T-helper 1 cell (primary cell): ENCODE measurements at regions not wholly inside any gene's neighbourhood (a gene's known extent, or its start where the extent isn't known, plus 50 kb on each side); places are given as distances from the start of the nearest gene placed in this dataset.

Experiments
- DNase-seq, 5 donors: peaks; one replicate each; pipeline ENCODE4 v3.0.0-alpha.2; 2012 to 2020

DNA sequence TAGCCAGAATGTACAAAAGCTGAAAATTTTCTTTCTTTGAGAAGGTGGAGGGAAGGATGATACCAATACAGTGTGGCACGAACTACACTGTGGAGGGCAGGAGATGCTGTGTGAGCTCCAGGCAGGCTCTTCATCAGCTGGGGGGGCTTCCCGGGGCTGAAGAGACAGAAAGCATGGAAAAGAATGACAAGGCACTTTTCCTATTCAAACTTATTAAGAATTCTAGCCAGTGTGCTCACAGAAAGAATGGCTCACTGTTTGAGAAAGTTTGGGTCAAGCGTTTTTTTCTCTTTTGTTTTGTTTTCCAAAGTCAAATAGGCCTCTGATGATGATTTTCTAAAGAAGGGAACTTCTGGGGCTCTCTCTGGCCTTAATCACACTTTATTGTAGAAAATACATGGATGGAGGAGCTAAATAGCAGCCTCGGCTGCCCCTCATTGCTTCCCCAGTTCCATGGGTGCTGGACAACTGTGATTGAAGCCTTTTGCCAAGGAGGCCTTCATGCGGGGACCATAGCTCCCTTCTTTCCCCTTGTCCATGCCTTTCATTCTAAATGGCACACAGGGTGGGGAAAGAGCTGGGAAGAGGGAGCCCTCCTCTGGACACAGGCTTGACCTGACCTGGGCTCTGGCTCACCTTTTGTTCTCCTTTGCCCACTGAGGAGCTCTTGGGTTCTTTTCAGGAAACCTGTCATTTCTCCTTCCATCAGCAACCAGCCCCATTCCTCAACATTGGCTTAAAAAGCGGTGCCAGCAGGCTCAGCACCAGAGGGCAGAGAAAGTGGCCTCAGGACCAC lies 130.6 kb downstream of the TDRD15 start:
- no peak for DNase-seq

DNA sequence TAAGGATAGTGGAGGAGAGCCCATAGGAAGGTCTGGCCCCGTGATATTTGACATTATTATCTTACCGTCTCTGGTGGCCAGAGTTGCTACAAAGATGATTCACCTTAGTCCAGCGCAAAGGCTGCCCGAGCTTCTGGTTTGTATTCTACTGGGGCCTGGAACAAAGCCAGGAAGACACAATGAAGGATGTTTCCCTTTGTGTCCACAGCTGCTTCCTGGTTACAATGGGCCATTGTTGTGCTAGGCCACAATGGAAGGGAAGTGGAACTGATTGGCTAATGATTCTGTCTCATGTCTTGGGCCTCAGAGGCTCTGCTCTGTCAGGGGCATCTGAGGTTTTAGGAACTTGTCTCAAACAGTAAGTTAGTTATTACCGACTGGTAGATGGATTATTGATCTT lies 132.2 kb downstream of the TDRD15 start:
- DNase-seq: no peak

DNA sequence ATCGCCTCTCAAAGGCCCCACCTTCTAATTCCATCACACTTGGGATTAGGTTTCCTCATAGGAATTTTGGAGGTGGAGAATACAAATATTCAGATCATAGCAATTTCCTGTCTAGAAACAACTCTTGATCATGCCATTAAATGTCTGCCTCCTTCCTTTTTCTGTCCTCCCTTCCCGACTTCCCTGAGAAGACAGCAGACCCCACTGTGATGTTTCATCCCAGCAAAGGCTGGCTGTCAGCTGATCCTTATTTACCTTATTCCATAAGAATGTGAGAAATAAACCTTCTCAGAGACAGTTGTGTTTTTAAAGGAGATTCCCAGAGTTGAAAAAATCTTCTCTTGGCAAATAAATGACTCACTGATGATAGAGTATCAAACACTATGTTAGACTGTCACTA lies 133.9 kb downstream of the TDRD15 start:
- DNase-seq: no peak

DNA sequence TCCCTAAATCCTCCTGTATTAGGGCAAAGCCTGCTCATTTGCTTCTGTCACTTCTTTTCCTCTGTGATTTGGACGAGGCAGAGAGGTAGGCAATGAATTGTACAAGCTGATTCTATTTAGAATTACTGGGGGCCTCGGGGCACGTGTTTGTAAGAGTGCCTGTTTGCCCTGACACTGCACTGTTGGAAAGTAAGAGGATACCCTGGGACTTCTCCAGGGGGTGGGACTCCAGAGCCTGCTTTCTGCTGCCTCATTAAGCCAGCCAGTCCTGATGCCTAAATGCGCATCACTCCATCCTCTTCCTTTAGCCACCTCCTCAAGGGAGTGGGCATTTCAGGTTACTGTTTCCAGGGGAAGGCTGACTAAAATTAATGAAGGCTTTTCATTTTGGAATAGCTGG lies 134.3 kb downstream of the TDRD15 start:
- DNase-seq: no peak

DNA sequence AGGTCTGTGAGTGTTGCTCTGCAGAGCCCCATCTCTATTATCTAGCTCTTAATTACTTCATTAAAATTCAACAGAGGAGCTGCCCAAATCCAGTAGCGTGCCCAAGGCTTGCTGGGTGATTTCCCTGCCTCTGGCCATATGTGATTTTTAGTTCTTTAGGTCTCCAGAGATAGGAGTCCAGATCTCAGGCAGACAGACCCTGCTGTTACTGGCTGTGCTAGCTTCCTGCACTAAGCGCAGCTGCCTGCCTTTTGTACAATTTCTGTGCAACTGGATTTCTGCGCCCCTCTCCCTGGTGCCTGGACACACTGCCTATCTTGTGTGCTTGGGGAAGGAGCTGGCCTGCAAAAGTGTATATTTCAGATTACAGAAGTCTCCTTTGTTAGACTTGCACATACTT lies 136.5 kb downstream of the TDRD15 start:
- DNase-seq: no peak

DNA sequence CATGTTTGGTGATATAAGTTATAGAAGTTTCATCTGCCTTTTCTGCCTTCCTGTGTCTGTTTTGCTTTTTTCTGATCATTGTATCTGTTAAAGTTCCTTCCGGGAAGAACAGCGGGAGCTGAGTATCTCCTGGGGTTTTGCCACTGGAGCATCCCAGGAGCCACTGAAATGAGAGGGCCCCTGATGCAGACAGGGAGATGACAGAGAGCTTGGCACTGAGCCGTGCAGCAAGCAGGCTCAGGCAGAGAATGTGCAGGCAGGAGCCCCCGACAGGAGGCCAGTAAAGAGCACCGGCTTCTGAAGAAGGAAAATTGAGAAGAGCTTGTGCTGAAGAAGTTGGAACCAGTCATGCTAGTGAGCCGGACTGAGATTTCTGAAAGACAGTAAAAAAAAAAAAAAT lies 137.8 kb downstream of the TDRD15 start:
- DNase-seq: no peak

DNA sequence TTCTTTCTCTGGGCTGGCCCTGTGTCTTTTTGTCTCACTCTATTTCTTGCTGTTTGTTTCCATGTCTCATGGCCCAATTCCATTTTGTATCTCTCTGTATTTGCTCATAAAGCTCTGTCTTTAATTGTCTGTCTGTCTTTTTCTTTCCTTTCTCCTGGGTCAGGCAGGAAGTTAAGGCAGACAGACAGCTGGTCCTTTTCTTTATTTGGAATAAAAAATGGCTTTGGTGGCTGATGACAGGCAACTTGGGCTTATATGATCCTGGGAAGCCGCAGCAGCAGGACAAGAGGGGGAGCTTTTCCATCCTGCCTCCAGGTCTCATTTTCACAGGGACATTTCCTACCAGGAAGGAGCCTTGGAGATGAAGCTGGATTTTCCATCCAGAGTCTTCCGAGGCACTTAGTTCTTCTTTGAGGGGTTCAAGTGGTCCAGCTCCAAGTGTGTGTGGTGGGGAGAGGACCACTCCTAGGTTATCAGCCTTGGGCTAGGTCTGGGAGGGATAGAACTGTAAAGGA lies 138.7 kb downstream of the TDRD15 start:
- DNase-seq: no peak

DNA sequence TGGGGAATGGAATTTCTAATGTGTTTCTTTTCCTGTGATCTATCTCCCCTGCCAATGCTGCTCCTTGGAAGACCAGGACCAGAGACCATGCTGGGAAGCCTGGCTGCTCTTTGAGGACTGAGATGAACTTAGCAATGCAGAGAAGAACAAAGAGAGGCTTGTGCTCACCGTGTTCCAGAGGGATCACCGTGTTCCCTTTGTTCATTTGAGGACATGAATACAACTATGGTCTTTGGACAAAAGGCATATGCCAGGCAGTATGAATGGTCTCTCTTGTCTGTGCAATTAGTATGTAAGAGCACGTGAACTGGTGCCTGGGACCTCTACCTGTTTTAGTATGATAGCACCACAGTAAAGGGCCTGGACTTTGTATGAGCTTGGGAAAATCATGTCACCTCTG lies 139.9 kb downstream of the TDRD15 start:
- no peak for DNase-seq

DNA sequence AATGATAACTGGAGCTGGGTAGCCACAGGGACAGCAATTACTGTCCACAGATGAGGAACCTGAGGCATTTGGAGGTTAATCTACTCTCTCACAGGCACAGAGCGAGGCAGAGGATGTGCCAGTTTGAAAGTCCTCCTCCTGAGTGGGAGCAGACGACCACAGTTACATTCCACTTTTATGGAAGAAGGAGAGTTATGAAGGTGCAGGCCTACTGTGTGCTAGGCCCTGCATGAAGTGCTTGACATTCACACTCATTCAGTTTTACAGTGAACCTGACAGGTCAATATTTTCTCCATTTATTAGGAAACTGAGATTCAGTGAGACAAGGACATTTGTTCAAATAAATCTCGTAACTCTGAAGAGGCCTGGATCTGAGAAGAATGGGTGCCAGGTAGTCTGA lies 142.0 kb downstream of the TDRD15 start:
- DNase-seq: no peak

DNA sequence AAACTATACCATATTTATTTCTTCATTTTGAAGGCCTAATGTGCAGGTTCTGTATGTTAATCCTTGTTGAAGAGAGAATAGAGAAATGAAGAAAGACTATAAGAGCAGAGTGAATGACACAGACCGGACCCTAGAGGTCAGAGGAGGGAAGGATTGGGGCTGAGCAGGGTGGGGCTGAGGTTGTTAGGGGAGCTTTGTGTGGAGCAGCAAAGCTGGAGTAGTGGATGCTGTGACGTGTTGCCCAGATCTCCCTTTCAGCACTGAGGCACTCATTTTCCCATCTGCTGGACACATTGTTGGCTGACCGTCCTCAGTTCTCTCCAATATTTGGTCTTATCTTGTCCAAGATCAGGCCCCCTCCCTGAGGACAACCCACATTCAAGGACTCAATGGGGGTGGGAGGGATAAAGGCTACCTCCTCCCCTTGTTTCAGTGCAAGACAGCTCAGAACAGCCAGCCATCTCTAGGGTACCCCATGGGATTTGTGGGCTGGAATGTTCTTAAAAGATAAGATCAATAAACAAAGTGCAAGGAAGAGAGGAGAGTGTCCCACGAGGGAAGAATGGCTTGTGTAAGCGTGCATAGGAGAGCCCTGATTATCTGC lies 143.6 kb downstream of the TDRD15 start:
- no peak for DNase-seq

DNA sequence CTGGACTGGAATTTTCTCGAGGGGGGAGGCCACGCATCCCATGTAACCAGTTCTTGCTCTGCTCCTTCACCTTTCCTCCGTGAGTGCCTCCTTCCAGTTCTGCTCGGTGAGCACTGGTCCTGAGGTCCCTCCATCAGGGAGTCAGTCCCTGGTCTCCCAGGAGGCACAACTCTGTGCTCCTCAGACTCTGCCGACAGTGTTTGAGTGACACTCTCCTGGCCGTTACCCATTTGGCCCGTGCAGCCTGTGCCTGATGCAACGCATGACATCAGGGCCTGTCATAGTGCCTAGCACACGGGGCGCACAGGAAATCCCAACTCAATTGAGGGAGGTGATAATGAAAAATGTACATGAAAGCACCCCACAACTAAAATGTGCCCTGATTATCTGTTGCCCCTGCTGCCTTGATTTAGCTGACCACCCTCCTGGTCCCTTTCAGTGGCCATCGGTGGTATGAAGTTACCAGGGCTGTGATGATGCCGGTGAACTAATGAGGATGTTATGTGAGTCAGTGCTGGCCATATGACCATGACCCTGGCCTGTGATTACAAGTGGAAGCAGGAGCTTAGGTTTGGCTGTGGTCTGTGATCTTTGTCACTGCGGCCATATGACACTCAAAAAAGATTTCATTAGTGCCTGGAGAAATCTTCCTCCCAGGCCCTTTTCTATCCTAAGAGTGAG lies 144.6 kb downstream of the TDRD15 start:
- DNase-seq: no peak

DNA sequence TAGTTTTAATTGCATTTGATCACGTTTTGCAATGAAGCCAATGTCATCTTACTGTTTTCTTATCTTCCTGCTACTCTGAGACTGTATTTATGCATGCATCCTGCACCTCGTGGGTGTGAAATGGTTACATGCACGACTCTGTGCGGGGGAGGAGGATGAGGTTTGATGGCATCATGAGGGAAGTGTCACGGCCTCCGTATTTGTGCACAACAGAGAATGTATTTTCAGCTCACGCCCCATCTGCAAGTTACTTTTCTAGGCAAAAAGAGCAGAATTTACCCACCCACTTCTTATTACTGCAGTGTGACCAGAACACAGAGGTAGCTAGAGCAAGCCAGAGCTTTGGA lies 145.1 kb downstream of the TDRD15 start:
- DNase-seq: no peak

DNA sequence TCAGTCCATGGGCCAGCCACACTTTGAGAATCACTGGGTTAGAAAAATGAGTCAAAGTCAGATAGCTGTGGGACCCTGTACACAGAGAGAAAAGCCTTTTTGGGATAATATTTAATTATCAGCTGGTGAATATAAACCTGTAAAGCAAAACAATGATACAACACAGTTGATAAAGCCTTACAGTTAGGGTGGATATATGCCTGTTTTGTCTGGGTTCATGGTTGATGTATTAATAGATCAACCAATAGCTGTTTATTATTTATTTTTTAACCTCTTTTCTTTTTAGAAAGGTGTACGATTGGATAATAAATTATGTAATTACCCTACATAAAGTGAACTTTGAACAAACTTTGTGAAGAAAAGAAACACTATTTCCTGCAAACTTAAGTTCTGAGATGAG lies 145.6 kb downstream of the TDRD15 start:
- DNase-seq: no peak

DNA sequence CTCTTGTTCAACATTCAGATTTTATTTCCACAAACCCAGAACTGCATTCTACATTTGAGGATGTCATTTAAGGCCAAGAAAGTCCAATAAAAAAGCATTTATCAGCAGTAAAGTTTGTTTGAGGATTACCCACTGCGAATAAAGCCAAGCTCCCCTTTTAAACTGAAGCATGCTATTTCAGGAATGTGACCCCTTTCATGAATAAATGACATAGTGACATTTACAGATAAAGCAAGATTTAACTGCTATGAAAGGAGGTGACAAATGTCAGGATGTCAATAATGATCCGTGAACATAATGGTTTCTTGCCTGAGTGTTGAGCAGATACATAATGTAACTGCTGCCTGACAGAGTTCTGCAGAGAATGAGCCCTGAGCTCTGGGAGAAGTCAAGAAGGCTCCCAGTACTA lies 146.3 kb downstream of the TDRD15 start:
- DNase-seq: no peak

DNA sequence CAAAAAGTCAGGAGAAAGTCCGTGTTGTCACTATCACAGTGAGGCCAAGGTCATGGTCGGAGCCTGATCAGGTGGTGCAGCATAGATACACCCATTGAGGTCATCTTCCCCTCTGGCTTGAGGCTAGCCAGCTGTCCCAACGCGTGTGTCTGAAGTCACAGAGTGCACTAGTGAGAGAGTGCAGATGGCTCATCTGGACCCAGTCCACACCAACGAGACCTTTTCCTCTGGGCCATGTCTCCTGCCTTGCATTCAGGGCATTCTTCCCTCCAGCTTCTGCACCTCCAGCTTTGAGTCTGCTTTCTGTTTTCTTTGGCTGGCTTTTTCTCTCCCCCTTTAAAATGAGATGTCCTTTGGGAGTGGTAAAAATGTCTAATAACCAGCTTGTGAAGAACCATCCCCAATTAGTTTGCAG lies 146.9 kb downstream of the TDRD15 start:
- DNase-seq: no peak

DNA sequence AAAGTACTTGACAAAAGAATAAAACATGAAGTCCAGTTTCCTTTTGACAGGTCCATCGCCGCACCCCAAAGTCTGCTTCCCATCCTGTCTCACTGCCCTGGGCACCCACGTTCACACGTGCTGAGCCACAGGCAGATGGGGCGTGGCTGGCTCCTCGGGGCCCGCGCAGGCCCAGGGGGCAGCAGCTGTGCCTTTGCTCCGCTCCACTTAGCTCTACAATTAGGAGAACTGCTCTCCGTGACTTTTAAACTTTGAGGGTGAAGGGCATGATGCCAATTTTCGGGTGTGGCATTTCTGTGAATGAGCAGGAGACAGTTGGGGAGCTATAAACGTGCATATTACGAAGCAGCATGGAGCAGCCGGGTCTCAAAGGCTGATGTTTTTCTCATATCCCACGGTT lies 152.4 kb downstream of the TDRD15 start:
- no peak for DNase-seq

DNA sequence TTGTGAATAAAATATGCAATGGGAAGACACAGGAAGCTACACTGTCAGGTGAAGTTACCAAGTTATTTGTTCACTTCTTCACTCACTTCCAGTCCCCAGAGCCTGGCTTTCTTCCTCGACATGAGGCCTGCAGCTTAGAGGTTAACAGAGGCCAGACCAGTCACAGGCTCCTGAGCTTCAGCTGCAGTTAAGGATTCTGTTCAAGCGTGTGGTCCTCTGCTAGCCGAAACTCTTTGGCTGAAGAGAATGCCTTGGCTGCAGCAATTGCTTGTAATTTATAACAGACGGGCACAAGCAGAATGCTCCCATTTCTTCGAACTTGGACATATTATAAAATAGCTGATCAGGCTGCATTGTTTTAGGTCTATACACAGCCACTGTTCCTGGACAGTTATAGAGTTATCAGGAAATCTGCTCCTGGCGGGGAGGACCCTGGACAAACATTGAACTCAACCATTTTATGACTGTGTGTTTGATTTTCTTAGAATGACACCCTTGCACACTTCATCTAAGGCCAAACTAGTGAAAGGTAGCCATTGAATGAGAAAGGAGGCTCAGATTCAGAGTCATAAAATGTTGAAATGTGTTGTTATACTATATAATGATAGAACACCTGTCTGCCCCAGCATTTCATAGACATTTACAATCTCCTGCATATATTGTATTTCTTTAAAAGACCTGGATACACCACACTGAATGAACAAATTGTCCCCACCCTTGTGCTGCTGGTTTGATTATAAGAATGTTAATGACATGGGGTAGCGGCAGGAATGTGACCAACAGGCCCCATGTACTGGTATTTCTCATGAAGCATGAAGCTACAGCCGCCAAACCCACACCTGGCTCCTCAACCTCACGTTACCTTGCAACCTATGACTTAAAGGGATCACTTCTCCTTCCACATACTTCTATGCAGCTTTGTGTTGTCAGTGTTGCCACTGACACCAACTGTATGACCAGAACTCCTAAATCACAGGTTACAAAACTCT lies 153.6 kb downstream of the TDRD15 start:
- no peak for DNase-seq

DNA sequence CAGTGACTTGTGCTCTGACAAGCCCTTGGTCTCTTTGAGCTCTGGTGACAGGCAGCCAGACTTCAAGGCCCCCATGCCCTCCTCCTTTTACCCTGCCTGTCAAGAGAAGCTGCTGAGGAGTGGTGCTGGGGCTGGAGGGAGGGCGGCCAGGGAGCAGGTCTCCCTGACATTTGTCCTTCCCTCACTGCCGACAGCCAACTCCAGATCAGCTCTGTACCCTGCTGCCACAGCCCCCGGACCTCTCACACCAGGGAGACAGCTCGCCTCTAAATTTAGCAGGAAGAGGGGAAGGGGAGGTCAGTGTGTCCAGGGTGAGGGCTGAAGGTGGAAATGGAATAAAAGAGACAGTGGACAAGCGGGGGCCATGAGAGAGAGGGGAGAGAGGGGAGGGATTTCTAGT lies 155.8 kb downstream of the TDRD15 start:
- DNase-seq: no peak

DNA sequence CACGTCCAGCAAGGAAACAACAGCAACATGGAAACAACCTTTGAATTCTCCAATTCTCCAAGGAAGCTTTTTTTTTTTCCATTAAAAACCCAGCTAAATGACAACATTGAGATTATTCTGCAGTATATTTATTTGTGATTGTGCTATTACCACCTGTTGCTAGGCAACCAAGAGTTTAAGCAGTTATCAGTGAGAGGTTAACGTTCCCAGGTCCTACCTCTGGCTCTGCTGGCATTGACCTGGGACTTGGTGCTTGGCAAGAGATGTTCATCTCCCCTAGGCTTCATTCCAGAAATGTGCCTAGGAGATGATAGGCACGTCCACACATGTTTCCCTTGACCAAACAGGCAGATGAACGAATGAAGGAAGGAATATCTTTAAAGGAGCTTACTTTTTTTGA lies 157.0 kb downstream of the TDRD15 start:
- DNase-seq: no peak

DNA sequence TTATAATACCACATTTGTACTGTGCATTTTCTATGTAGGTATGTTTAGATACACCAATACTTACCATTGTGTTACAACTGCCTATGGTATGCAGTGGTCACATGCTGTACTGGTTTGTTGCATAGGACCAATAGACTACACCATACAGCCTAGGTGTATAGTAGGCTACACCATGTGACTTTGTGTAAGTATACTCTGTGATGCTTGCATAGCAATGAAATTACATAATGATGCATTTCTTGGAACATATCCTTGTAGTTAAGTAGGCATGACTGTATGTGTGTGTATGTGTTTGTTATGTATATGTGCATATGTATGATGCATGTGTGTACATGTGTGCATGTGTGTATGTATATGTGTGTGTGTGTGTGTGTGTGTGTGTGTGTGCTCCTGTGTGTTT lies 157.6 kb downstream of the TDRD15 start:
- DNase-seq: no peak

DNA sequence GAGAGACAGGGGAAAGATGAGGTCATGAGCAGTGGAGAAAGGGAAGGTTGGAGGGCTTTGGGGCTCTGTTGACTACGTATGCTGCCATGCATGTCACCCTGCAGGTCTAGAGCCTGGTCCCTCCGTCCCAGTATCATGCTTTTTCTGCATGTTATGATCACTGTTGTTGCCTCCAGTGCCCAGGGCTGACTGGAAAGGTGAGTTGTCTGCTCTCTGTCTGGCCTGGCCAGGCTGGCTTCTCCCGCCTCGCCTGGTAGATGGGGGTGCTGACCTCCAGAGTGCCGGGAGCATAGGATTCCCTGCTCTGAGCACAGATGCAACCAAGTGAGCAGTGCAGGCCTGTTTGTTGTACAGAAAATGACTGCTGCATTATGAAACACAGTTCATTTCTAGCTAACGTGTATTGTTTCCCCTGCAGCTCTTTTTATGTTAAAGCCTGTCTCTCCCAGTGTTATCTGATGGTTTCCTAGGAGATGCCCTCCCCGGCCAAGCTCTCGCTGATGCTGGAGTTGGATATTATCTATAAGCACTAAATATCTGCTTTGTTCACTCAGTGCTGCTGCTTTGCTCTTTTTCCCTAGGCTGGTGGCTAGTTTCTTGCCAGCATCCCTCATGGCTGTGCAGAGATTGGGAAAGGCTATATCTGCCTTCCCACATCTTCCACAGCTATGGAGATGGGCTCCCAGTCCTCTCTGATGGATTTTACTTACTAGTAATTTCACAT lies 158.2 kb downstream of the TDRD15 start:
- no peak for DNase-seq

DNA sequence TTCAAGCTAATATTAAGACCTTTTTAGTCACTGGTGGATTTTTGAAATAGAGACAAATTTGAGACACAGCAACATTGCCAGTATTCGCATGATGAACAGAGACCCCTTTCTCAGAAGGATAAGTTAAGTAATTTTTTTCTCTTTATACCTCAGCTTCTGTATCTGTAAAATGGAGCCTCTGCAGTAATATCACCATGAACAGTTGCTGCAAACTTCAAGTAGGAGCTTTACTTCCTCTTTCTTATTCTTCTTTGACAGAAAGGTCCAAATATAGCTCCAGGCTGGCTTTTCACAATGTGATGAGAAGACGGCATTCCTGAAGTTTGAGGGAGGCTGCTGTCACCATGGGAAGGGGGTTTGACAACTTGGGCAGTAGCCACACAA lies 158.7 kb downstream of the TDRD15 start:
- DNase-seq: no peak
